Liver (tissue), 3 donors: ENCODE measurements at regions not wholly inside any gene's neighbourhood (a gene's known extent, or its start where the extent isn't known, plus 50 kb on each side); places are given as distances from the start of the nearest gene placed in this dataset.

Experiments
- HNF4G ChIP-seq: IDR thresholded peaks from 2 replicates; pipeline ENCODE4 v1.6.1; 2016; ENCODE audit warnings: antibody characterized with exemption
- SP1 ChIP-seq: IDR thresholded peaks from 2 replicates; pipeline ENCODE4 v1.6.1; 2018; ENCODE audit warnings: antibody characterized with exemption, mild to moderate bottlenecking
- YY1 ChIP-seq: IDR thresholded peaks from 2 replicates; pipeline ENCODE4 v1.6.1; 2016; ENCODE audit warnings: antibody characterized with exemption, mild to moderate bottlenecking
- TF ChIP-seq, protein P1 (sequence below): fragments of 150-350 bp; IDR thresholded peaks from 2 replicates; pipeline ENCODE4 v1.5.1; 2017; ENCODE audit warnings: improper control_type of control experiment, low read depth, low read length; ENCODE audit not compliant: missing input control
- TF ChIP-seq, protein P2 (sequence below): IDR thresholded peaks from 2 replicates; pipeline ENCODE4 v1.6.1; 2016; ENCODE audit warnings: antibody characterized with exemption
- TF ChIP-seq, protein P3 (sequence below): IDR thresholded peaks from 2 replicates; pipeline ENCODE4 v1.6.1; 2016; ENCODE audit warnings: antibody characterized with exemption, mild to moderate bottlenecking
- donor health status: healthy.
- donor health status: healthy.

GRCh38 chr11:39220069-39220468 lies 2239.4 kb downstream of the LRRC4C start:
- TF ChIP-seq, protein P1, sequence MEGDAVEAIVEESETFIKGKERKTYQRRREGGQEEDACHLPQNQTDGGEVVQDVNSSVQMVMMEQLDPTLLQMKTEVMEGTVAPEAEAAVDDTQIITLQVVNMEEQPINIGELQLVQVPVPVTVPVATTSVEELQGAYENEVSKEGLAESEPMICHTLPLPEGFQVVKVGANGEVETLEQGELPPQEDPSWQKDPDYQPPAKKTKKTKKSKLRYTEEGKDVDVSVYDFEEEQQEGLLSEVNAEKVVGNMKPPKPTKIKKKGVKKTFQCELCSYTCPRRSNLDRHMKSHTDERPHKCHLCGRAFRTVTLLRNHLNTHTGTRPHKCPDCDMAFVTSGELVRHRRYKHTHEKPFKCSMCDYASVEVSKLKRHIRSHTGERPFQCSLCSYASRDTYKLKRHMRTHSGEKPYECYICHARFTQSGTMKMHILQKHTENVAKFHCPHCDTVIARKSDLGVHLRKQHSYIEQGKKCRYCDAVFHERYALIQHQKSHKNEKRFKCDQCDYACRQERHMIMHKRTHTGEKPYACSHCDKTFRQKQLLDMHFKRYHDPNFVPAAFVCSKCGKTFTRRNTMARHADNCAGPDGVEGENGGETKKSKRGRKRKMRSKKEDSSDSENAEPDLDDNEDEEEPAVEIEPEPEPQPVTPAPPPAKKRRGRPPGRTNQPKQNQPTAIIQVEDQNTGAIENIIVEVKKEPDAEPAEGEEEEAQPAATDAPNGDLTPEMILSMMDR, result no peak
- TF ChIP-seq YY1, result no peak
- TF ChIP-seq, protein P2, sequence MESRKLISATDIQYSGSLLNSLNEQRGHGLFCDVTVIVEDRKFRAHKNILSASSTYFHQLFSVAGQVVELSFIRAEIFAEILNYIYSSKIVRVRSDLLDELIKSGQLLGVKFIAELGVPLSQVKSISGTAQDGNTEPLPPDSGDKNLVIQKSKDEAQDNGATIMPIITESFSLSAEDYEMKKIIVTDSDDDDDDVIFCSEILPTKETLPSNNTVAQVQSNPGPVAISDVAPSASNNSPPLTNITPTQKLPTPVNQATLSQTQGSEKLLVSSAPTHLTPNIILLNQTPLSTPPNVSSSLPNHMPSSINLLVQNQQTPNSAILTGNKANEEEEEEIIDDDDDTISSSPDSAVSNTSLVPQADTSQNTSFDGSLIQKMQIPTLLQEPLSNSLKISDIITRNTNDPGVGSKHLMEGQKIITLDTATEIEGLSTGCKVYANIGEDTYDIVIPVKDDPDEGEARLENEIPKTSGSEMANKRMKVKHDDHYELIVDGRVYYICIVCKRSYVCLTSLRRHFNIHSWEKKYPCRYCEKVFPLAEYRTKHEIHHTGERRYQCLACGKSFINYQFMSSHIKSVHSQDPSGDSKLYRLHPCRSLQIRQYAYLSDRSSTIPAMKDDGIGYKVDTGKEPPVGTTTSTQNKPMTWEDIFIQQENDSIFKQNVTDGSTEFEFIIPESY, result no peak
- TF ChIP-seq SP1, result no peak
- no peak for TF ChIP-seq HNF4G
- TF ChIP-seq, protein P3, sequence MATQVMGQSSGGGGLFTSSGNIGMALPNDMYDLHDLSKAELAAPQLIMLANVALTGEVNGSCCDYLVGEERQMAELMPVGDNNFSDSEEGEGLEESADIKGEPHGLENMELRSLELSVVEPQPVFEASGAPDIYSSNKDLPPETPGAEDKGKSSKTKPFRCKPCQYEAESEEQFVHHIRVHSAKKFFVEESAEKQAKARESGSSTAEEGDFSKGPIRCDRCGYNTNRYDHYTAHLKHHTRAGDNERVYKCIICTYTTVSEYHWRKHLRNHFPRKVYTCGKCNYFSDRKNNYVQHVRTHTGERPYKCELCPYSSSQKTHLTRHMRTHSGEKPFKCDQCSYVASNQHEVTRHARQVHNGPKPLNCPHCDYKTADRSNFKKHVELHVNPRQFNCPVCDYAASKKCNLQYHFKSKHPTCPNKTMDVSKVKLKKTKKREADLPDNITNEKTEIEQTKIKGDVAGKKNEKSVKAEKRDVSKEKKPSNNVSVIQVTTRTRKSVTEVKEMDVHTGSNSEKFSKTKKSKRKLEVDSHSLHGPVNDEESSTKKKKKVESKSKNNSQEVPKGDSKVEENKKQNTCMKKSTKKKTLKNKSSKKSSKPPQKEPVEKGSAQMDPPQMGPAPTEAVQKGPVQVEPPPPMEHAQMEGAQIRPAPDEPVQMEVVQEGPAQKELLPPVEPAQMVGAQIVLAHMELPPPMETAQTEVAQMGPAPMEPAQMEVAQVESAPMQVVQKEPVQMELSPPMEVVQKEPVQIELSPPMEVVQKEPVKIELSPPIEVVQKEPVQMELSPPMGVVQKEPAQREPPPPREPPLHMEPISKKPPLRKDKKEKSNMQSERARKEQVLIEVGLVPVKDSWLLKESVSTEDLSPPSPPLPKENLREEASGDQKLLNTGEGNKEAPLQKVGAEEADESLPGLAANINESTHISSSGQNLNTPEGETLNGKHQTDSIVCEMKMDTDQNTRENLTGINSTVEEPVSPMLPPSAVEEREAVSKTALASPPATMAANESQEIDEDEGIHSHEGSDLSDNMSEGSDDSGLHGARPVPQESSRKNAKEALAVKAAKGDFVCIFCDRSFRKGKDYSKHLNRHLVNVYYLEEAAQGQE, result no peak
